NCI-H446 (cell line): ENCODE measurements at regions not wholly inside any gene's neighbourhood (a gene's known extent, or its start where the extent isn't known, plus 50 kb on each side); places are given as distances from the start of the nearest gene placed in this dataset.

Source experiments
- DNase-seq, 2 experiments: peaks; one replicate each; lab custom pipeline; 2025; lab: John Stamatoyannopoulos, UW

GRCh38 chr7:42492920-42493319, 255.9 kb upstream of the GLI3 start:
- no peak for DNase-seq

DNA sequence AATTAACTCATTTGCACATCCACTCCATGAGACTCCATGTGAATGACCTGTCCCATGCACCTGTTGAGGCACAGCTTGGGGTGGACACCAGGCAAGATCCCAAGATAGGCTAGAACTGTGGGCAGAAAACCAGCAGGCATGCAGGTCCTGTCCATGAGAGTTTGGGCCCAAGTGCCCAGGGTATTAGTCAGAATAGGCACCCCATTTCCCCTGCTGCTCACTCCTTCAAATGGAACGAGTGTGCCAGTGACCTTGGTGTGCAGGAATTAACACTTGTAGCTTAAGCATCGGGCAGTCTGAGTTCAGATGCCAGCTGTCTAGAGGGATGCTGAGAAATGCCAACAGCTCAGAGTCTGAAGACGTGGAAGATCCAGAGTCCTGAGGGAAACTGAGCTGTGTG, 254.1 kb upstream of the GLI3 start:
- no peak for DNase-seq

GRCh38 chr7:42489299-42489698, 252.3 kb upstream of the GLI3 start:
- no peak for DNase-seq

GRCh38 chr7:42485301-42485766, 248.3 kb upstream of the GLI3 start:
- DNase-seq, result no peak

DNA sequence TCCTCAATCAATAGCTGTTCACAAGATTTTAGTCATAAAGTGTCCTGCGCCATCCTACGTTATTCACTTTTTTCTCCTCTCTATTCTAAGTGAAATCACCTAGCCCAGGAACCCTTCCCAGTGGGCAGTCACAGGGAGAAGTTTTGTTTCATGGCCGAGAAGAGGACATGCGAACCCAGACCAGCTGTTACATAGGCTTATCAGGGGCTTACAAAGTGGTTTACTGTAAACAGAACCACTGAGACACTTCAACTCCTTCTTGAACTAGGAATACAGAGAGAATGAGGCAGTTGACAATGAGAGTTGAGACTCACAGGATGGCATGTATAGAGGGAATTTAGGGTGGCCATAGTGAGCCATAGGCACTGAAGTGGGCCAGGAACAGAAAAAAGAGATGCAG, 246.9 kb upstream of the GLI3 start:
- no peak for DNase-seq

DNA sequence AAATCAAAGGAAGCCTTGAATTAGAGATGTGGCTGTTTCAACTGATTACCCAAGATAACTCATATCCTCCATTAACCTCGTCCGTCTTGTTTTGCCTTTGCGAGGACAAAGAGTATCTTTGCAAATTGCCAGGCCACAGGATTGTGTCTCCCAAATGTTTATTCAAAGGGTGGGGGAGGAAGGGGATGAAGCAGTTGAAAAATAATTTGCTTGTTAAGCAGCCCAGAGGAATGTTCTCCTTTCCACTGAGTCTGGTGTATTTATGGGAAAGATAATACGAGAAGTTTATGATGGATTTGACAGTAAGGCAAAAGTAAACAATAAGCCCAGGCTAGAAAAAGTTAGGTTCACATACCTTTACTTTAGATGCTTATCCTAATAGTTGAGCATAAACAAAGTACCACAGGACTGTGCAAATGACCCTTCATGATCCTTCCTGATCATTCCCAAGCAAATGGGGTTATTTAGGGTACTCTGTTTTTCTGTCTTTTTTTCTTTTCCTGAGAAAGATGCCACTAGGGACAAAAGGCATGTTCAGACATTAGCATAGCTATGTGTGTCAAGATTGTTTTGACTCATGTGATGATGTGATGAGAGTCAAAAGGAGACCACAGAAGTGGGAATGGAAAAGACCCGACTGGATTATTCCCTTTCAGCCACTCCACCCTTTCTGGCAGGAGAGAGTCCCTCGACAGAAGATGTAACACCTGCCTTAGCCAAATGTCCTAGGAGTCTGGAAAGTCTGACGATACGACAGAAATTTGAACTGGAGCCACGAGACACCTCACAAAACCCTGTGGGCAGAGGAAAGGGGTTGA, 243.0 kb upstream of the GLI3 start:
- no peak for DNase-seq

GRCh38 chr7:42479452-42479815, 242.4 kb upstream of the GLI3 start:
- DNase-seq, result no peak

DNA sequence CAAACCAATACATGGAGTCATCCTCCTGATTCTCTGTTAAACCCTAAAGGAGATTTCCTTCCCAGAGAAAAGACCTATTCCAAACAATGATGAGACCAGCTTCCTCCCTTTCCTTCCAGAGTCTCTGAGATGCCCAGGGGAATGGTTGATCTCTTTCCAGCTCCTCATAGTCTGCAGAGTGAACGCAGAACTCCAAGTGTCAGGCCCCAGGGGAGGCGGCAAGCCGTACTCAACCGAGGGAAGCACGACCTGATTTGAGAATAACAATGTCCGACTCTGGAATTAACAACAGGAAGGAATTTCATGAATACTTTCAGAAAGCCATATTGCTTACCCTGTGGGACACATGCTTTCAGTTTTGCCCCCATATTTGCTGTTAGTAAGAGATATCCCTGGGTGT, 241.7 kb upstream of the GLI3 start:
- DNase-seq, result no peak

DNA sequence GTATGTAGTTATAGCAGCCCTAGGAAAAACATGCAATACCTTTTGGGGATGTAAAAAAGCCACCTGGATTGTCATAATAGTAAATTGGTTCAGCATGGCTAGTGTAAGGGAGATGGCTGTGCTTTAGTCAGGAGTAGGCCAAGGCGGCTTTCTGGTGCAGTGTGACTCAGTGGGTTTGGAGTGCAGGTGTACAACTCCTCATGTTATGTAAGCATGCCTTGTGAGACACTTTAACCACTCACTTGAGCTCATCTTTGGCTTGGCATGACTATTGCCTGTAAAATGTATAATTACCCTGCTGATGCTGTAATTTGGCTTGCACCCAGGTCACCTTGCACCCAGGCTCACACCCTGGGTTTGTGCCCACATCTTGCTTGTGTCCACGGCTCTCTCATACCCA, 239.2 kb upstream of the GLI3 start:
- no peak for DNase-seq

DNA sequence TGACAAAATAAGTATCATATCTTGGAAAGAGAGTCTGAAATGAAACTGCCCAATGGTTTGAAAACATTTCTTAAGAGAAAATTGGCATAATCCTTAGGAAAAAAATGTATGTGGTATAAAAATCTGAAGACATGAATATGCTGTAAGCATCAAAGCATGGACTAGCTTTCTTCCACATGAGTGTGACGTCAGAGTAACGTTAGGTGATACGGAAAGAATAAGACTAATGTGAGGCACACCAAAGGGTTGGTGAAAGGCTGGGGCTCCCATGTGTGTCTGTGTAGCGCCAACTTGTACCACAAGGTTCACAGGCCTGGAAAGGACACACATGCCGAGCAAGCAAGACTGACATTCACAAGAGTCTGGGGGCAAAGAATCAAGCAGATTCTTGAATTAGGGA, 238.1 kb upstream of the GLI3 start:
- no peak for DNase-seq

DNA sequence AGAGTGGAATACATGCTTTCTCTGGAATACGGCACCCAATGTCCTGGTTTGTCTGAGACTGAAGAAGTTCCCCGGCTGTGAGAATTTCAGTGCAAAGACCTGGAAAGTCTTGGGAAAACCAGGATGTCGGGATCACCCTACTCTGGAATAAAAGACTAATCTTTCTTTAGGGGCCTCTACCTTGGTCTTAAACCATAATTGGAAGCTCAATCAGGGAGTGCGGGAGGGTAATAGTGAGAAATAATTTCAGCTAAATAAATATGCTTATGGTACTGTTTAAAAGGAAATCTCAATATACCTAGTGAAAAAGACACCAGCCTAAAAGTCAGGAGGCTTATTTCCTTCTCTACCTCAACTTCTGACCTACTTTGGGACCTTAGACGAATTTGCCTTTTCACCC, 236.1 kb upstream of the GLI3 start:
- DNase-seq, result no peak

GRCh38 chr7:42471573-42472174, 234.7 kb upstream of the GLI3 start:
- no peak for DNase-seq

GRCh38 chr7:42469341-42469740, 232.3 kb upstream of the GLI3 start:
- no peak for DNase-seq

- no peak for DNase-seq
Observed at GRCh38 chr7:42468471-42468870, 231.5 kb upstream of the GLI3 start.

GRCh38 chr7:42461537-42461936, 224.5 kb upstream of the GLI3 start:
- DNase-seq, result no peak

DNA sequence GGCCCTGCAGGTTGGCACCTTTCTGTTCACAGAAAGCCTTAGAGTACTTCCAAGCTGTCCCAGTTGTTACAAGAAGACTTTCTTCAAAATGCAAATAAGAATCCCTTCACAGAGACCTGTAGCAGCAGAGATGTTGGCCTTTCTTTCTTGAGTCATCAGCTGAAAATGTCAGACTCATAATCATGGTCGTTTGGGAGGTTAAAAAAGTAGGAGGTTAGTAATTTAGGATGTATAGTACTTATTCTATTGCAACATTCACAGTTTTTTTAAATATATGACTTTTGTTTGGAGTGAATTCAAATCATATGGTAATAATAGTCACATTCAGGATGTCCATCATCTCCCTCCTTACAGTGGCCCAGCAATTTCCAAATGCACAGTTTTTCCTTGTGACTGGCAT, 223.9 kb upstream of the GLI3 start:
- DNase-seq, result no peak

DNA sequence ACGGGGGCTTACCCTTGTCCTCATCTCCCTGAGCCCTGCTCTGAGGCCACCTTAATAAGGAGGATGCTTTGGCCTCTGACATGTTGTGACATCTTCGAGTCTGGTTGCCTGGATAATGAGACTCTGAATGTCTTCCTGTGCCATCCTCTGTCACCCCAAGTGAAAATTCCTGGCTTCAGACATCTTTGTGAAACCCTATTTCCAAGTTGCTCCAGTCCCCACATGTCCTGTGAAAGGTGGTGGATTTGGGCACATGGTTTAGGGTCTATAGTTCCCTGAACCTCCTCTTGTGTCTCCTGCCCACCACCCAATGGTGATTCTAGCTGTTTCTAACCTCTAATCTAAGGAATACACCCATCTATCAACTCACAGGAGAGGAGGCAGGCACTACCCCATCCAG, 223.1 kb upstream of the GLI3 start:
- DNase-seq, result no peak

DNA sequence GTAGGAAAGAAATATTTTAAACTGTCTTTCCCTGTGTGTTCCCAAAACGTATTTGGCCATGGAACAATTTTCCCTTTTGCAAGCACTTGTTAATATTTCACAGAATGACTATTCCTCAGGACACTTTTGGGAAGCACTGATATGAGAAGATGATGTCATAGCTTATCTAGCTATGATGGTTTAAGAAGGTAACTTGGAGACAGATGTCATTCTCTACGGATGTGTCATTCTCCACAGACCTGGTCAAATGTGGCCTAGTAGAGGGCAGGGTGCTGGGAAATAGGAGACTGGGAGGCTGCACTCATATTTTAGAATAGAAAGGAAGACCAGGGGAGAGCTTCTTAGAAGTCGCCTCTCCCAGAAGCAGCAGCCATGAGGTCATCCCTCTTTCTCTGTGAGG, 220.7 kb upstream of the GLI3 start:
- DNase-seq, result no peak

DNA sequence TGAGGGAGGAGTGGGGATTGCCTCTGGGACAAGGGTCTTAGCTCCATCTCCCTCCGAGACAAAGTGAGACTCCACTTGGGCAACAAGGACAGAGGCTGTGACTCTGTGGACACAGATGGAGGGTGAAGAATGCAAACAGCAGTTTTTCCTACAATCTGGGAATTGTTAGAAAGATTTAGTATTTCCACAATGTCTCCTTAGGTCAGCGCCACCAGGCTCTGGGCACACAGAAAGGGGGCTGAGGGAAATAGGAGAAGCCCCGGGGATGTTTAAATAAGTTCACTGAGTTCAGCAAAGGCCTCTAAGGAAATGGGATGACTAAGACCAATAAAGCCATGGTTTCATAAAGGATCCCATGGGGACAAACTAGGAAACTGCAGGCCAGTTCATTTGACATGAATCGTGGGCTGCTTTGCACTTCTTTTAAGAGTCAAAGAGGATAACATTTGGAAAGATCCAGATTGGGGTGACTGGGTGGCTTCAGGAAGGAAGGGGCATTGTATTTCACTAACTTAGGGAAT, 219.8 kb upstream of the GLI3 start:
- DNase-seq, result no peak

GRCh38 chr7:42456267-42456666, 219.3 kb upstream of the GLI3 start:
- no peak for DNase-seq

DNA sequence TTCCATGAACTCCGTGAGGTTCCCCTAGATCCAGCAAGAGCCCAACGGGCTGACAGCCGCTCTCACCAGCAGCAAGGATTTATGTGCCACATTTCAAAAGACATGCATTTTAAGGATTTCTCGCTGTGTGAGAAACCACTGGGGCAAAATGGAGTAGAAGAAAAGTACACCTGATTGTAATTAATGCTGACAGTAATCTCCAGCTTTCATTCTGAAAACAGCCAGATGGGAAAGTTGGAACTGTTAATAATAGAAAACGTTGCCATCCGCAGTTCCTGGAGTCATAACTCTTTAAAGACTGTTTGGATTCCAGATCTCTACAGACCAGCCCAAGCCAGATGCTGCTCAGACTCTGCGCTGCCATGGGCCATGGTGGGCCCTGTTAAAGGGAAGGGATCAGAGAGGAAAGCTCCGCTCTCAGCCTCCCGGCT, 216.9 kb upstream of the GLI3 start:
- no peak for DNase-seq

- DNase-seq, result no peak
Observed at GRCh38 chr7:42452356-42452755, 215.3 kb upstream of the GLI3 start.

- no peak for DNase-seq
Observed at GRCh38 chr7:42449431-42449830, 212.4 kb upstream of the GLI3 start.

DNA sequence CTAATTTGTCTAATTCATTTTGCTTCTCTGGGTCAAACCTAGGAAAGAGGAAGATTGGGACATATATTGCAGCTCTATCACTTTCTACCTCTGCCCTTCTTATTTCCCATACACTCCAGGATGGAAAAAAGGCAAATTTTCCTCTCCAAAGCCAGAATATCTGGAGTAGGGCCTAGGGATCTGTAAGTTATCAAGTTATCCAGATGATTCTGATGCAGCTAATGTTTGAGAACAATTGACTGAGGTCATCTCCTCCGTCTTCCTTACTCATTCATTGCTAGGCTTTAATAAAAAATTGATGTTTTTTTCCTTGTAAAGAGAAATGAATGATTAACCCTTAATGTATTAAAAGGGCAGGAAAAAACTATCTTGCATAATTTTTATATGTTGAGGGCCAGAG, 211.9 kb upstream of the GLI3 start:
- no peak for DNase-seq
